ENCODE measurements at regions not wholly inside any gene's neighbourhood (a gene's known extent, or its start where the extent isn't known, plus 50 kb on each side); places are given as distances from the start of the nearest gene placed in this dataset.

- no peak for TF ChIP-seq POLR2A (IDR thresholded peaks at IDR 0.05)
- no peak for TF ChIP-seq POLR2AphosphoS5 (IDR thresholded peaks at IDR 0.05)
- TF ChIP-seq CTCF (IDR thresholded peaks at IDR 0.05 in 8 of 11, conservative IDR thresholded peaks at IDR 0.05 in 3 of 11), result no peak
- intact Hi-C loops (cut with DNase I; ENCODE audit: low total_unique reads), result no loop called here
- H3K27ac ChIP-seq, result no peak overlapping the region
- peaks cover 0 to 11% (median 0%) of the 10 kb centered on the region in 7 donors for H3K27me3 ChIP-seq (replicated peaks in 1 of 7)
- peak; percentile 58 for DNase-seq
- WGBS, 5 donors, result 60 to 84% (median 70%) methylated on average over 5 of the region's 5 CpGs
- no peaks in the 10 kb centered on the region for H3K36me3 ChIP-seq
- H3K4me1 ChIP-seq, result peaks cover 0 to 12% (median 0%) of the 10 kb centered on the region in 6 donors
- H3K9me3 ChIP-seq, result no peaks in the 10 kb centered on the region
- H3K4me3 ChIP-seq, result no peak overlapping the region
These were observed 253.1 kb upstream of the IRX4 start for GRCh38 chr5:2135833-2136232.

GRCh38 chr5:2135354-2135753 is 252.6 kb upstream of the IRX4 start:
- DNase-seq, result no peak
- Histone ChIP-seq H3K27me3 (replicated peaks in 1 of 7) (peaks cover 0 to 7% (median 0%) of the 10 kb centered on the region in 7 donors), H3K36me3 (no peaks in the 10 kb centered on the region), H3K4me1 (peaks cover 0 to 12% (median 0%) of the 10 kb centered on the region in 6 donors), H3K27ac (no peak overlapping the region), H3K9me3 (no peaks in the 10 kb centered on the region), H3K4me3 (no peak overlapping the region)
- WGBS, 5 donors, result 57 to 78% (median 65%) methylated on average over 8 of the region's 8 CpGs
- intact Hi-C loops (cut with DNase I; ENCODE audit: low total_unique reads), result no loop called here
- TF ChIP-seq CTCF (IDR thresholded peaks at IDR 0.05 in 8 of 11, conservative IDR thresholded peaks at IDR 0.05 in 3 of 11) (no peak), POLR2A (IDR thresholded peaks at IDR 0.05) (no peak)

GRCh38 chr5:2134543-2135292 is 252.0 kb upstream of the IRX4 start:
- intact Hi-C loops (cut with DNase I; ENCODE audit: low total_unique reads), result no loop called here
- TF ChIP-seq POLR2A (IDR thresholded peaks at IDR 0.05), result no peak
- TF ChIP-seq CTCF (IDR thresholded peaks at IDR 0.05 in 8 of 11, conservative IDR thresholded peaks at IDR 0.05 in 3 of 11), result no peak
- no peak for TF ChIP-seq POLR2AphosphoS5 (IDR thresholded peaks at IDR 0.05)
- H3K9me3 ChIP-seq, result no peaks in the 10 kb centered on the region
- WGBS, 5 donors, result 60 to 80% (median 70%) methylated on average over 15 to 19 of the region's 19 CpGs
- no peak overlapping the region for H3K4me3 ChIP-seq
- H3K27me3 ChIP-seq (replicated peaks in 1 of 7), result peaks cover 0 to 4% (median 0%) of the 10 kb centered on the region in 7 donors
- H3K4me1 ChIP-seq, result peaks cover 0 to 12% (median 0%) of the 10 kb centered on the region in 6 donors
- DNase-seq, result peak; percentile 47
- no peaks in the 10 kb centered on the region for H3K36me3 ChIP-seq
- no peak overlapping the region for H3K27ac ChIP-seq

- TF ChIP-seq POLR2AphosphoS5 (IDR thresholded peaks at IDR 0.05) (no peak), POLR2A (IDR thresholded peaks at IDR 0.05) (no peak), CTCF (IDR thresholded peaks at IDR 0.05 in 8 of 11, conservative IDR thresholded peaks at IDR 0.05 in 3 of 11) (no peak)
- intact Hi-C loops (cut with DNase I; ENCODE audit: low total_unique reads), result no loop called here
- WGBS, 5 donors, result 76 to 93% (median 90%) methylated on average over 5 to 6 of the region's 6 CpGs
- Histone ChIP-seq H3K4me1 (peaks cover 0 to 12% (median 0%) of the 10 kb centered on the region in 6 donors), H3K9me3 (no peaks in the 10 kb centered on the region), H3K27me3 (replicated peaks in 1 of 7) (no peaks in the 10 kb centered on the region), H3K27ac (no peak overlapping the region), H3K4me3 (no peak overlapping the region), H3K36me3 (no peaks in the 10 kb centered on the region)
- DNase-seq, result no peak
These were observed 251.2 kb upstream of the IRX4 start for GRCh38 chr5:2133936-2134335.

All from spleen (tissue), 11 donors.